HUES6 (cell line): ENCODE measurements at regions not wholly inside any gene's neighbourhood (a gene's known extent, or its start where the extent isn't known, plus 50 kb on each side); places are given as distances from the start of the nearest gene placed in this dataset.

Source experiments
- H3K27ac ChIP-seq: 2 replicates; pipeline ENCODE4 v1.7.0; 2013; ENCODE audit warnings: low read depth, mild to moderate bottlenecking, low read length, inconsistent platforms
- H3K27me3 ChIP-seq: 2 replicates; pipeline ENCODE4 v1.6.1; 2013; ENCODE audit warnings: low read length; ENCODE audit not compliant: control insufficient read depth, insufficient read depth
- H3K36me3 ChIP-seq: 2 replicates; pipeline ENCODE4 v1.6.1; 2013; ENCODE audit warnings: low read length; ENCODE audit not compliant: control insufficient read depth, insufficient read depth
- H3K4me1 ChIP-seq: 2 replicates; pipeline ENCODE4 v1.6.1; 2013; ENCODE audit warnings: low read length; ENCODE audit not compliant: control insufficient read depth, insufficient read depth
- H3K4me3 ChIP-seq: 2 replicates; pipeline ENCODE4 v1.5.1; 2013; ENCODE audit warnings: low read depth, low read length
- H3K9ac ChIP-seq: one replicate; pipeline ENCODE4 v1.6.1; 2013; ENCODE audit warnings: mild to moderate bottlenecking, low read length
- H3K9me3 ChIP-seq: 2 replicates; pipeline ENCODE4 v1.6.1; 2013; ENCODE audit warnings: low read depth, low read length; ENCODE audit not compliant: control insufficient read depth, insufficient read depth

- H3K27ac ChIP-seq: no peak overlapping the region
- no peak overlapping the region for H3K4me3 ChIP-seq
- H3K27me3 ChIP-seq: no peaks in the 10 kb centered on the region
- peaks cover 10% of the 10 kb centered on the region; the same call in 1 of the 2 replicates for H3K9me3 ChIP-seq
- no peak overlapping the region for H3K9ac ChIP-seq
- no peaks in the 10 kb centered on the region for H3K36me3 ChIP-seq
- no peaks in the 10 kb centered on the region for H3K4me1 ChIP-seq
Measured at GRCh38 chrX:82208975-82209374, 1007.1 kb downstream of the SH3BGRL start.

DNA sequence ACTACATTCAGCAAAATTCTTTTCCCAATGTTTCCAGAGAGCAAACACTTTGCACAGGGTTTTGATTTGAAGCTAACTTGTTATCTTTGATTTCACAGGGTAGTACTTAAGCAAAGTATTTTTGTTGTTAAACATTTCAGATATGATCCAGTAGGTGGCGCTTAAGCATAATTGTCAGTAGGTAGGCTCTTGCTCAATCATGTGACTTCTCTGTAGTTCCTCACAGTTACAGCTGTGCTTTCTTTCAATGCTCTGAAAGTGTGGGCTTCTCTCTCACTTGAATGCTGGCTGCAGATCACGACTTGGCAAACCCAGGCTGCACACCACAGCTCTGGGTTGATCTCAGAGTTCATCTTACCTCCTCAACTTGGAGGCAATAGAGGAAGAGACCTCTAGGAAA lies 1016.5 kb downstream of the SH3BGRL start:
- Histone ChIP-seq H3K4me3 (no peak overlapping the region), H3K9me3 (peaks cover 7% of the 10 kb centered on the region; the same call in 1 of the 2 replicates), H3K36me3 (no peaks in the 10 kb centered on the region), H3K27ac (no peak overlapping the region), H3K9ac (no peak overlapping the region), H3K27me3 (no peaks in the 10 kb centered on the region; the same call in 1 of the 2 replicates), H3K4me1 (peaks cover 4% of the 10 kb centered on the region; the same call in 1 of the 2 replicates)

DNA sequence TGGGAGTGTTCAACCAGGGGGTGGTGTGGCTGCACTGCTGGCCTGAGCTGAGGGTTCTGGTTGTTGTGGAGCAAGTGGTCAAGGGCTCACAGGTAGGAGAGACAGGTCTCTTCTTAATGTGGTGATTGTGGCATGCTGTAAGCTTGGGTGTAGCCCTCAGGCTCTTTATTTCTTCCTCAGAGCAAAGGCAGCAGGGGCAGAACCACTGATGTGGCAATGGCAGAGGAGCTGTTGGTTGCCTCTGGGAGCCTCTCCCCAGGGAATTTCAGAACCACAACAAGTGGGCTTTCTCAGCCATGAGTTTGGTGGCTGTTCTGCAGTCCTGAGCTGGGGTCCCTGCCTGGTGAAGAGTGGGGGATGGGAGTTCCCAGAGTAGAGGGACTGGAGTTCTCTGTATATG lies 1017.2 kb downstream of the SH3BGRL start:
- H3K4me3 ChIP-seq: no peak overlapping the region
- peaks cover 7% of the 10 kb centered on the region; the same call in 1 of the 2 replicates for H3K9me3 ChIP-seq
- no peak overlapping the region for H3K27ac ChIP-seq
- no peak overlapping the region for H3K9ac ChIP-seq
- no peaks in the 10 kb centered on the region for H3K36me3 ChIP-seq
- H3K27me3 ChIP-seq: no peaks in the 10 kb centered on the region; the same call in 1 of the 2 replicates
- H3K4me1 ChIP-seq: peaks cover 4% of the 10 kb centered on the region; the same call in 1 of the 2 replicates

- Histone ChIP-seq H3K27me3 (no peaks in the 10 kb centered on the region), H3K36me3 (no peaks in the 10 kb centered on the region), H3K27ac (no peak overlapping the region), H3K9me3 (peaks cover 15% of the 10 kb centered on the region; the same call in 1 of the 2 replicates), H3K4me3 (no peak overlapping the region), H3K9ac (no peak overlapping the region), H3K4me1 (no peaks in the 10 kb centered on the region)
Measured at GRCh38 chrX:82224961-82225360, 1023.1 kb downstream of the SH3BGRL start.

GRCh38 chrX:82230013-82230412 lies 1028.1 kb downstream of the SH3BGRL start:
- Histone ChIP-seq H3K4me3 (no peak overlapping the region), H3K27ac (no peak overlapping the region)

DNA sequence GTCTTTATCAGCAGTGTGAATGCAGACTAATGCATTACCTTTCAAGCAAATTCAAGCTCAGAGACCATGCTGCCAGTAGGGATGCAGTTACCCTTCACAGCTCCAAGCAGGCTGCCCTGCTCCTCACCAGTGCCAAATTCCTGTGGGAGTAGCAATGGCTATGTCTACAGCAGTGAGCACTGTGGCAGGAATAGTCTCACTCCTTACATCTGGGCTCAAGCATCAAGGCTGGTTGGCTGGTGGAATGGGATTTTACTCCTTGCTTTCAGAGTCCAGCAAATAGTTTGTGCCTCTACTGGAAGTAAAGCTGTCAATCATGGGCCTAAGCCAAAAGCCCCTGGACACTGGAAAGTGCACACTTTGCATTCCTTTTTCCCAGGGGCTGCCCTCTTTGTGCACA lies 1030.8 kb downstream of the SH3BGRL start:
- H3K27me3 ChIP-seq: no peaks in the 10 kb centered on the region
- H3K4me3 ChIP-seq: no peak overlapping the region

More at GRCh38 chrX:82230013-82230412, 1028.1 kb downstream of the SH3BGRL start:
- H3K27me3 ChIP-seq: no peaks in the 10 kb centered on the region
- H3K9me3 ChIP-seq: peaks cover 43% of the 10 kb centered on the region
- no peak overlapping the region for H3K9ac ChIP-seq
- H3K4me1 ChIP-seq: no peaks in the 10 kb centered on the region
- no peaks in the 10 kb centered on the region for H3K36me3 ChIP-seq

GRCh38 chrX:82237328-82237727 lies 1035.4 kb downstream of the SH3BGRL start:
- Histone ChIP-seq H3K36me3 (no peaks in the 10 kb centered on the region), H3K4me1 (no peaks in the 10 kb centered on the region), H3K27ac (no peak overlapping the region), H3K9ac (no peak overlapping the region), H3K9me3 (peaks cover 56% of the 10 kb centered on the region), H3K4me3 (no peak overlapping the region), H3K27me3 (no peaks in the 10 kb centered on the region)

More for the DNA sequence above, 1030.8 kb downstream of the SH3BGRL start:
- no peaks in the 10 kb centered on the region for H3K36me3 ChIP-seq
- H3K27ac ChIP-seq: no peak overlapping the region
- H3K9ac ChIP-seq: no peak overlapping the region
- no peaks in the 10 kb centered on the region for H3K4me1 ChIP-seq
- peaks cover 55% of the 10 kb centered on the region for H3K9me3 ChIP-seq
